Osteocyte (in vitro differentiated cells): ENCODE measurements at regions not wholly inside any gene's neighbourhood (a gene's known extent, or its start where the extent isn't known, plus 50 kb on each side); places are given as distances from the start of the nearest gene placed in this dataset.

Experiments used
- DNase-seq: peaks from one replicate; pipeline ENCODE4 v3.0.0; 2021; ENCODE audit warnings: mixed read lengths; ENCODE audit not compliant: unreplicated experiment; ENCODE audit errors: extremely low spot score
- H3K27ac Mint-ChIP-seq: one replicate; pipeline ENCODE4 v1.8.0; 2021; ENCODE audit warnings: mild to moderate bottlenecking, mixed read lengths; ENCODE audit not compliant: unreplicated experiment
- H3K27me3 Mint-ChIP-seq: one replicate; pipeline ENCODE4 v1.8.0; 2021; ENCODE audit warnings: mixed read lengths; ENCODE audit not compliant: unreplicated experiment
- H3K36me3 Mint-ChIP-seq: one replicate; pipeline ENCODE4 v1.8.0; 2021; ENCODE audit warnings: mixed read lengths; ENCODE audit not compliant: unreplicated experiment
- H3K4me1 Mint-ChIP-seq: one replicate; pipeline ENCODE4 v1.8.0; 2021; ENCODE audit warnings: mixed read lengths; ENCODE audit not compliant: unreplicated experiment
- H3K4me3 Mint-ChIP-seq: one replicate; pipeline ENCODE4 v1.8.0; 2021; ENCODE audit warnings: mild to moderate bottlenecking, moderate library complexity, mixed read lengths; ENCODE audit not compliant: unreplicated experiment
- H3K9me3 Mint-ChIP-seq: one replicate; pipeline ENCODE4 v1.8.0; 2021; ENCODE audit warnings: mixed read lengths; ENCODE audit not compliant: unreplicated experiment
- TF ChIP-seq, protein P1 (sequence below): fragments of 200-600 bp; sonication (generic); IDR thresholded peaks from 2 replicates; pipeline ENCODE4 v1.5.0; 2021; ENCODE audit warnings: antibody characterized with exemption, mild to moderate bottlenecking, moderate library complexity

DNA sequence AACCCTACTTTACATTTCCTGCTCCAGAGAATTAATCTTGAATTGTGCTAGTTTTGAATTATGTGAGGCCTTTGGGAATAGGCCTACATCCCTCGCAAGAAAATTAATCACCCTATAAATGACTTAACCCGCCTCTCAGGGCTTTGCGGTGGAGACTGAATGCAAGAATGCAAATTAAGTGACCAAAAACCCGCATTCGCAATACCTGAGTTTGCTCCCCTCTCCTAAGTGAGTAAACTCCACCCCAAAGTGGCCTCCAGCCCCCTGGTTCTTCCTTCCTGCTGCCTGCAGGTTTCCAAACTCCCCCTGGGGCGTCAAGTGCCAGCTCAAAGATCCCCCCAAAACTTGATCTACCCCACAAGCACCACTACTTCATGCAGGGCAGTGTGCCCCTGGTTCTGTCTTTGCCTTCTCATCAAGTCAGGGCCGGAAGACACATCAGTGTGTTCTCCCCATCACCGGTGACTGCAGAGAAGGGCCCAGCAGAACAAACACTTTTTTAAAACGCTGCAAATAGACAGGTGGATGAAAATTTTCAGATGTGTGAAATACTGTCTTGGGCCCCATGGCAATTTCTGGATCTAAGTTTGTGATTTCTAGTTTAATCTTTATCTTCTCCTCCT, 644.7 kb downstream of the VRK1 start:
- DNase-seq = no peak
- H3K4me3 Mint-ChIP-seq = no peak overlapping the region
- peaks cover 54% of the 10 kb centered on the region for H3K9me3 Mint-ChIP-seq
- no peaks in the 10 kb centered on the region for H3K4me1 Mint-ChIP-seq
- no peak overlapping the region for H3K27ac Mint-ChIP-seq
- no peaks in the 10 kb centered on the region for H3K27me3 Mint-ChIP-seq
- H3K36me3 Mint-ChIP-seq = no peaks in the 10 kb centered on the region
- TF ChIP-seq, protein P1, sequence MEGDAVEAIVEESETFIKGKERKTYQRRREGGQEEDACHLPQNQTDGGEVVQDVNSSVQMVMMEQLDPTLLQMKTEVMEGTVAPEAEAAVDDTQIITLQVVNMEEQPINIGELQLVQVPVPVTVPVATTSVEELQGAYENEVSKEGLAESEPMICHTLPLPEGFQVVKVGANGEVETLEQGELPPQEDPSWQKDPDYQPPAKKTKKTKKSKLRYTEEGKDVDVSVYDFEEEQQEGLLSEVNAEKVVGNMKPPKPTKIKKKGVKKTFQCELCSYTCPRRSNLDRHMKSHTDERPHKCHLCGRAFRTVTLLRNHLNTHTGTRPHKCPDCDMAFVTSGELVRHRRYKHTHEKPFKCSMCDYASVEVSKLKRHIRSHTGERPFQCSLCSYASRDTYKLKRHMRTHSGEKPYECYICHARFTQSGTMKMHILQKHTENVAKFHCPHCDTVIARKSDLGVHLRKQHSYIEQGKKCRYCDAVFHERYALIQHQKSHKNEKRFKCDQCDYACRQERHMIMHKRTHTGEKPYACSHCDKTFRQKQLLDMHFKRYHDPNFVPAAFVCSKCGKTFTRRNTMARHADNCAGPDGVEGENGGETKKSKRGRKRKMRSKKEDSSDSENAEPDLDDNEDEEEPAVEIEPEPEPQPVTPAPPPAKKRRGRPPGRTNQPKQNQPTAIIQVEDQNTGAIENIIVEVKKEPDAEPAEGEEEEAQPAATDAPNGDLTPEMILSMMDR = no peak

DNA sequence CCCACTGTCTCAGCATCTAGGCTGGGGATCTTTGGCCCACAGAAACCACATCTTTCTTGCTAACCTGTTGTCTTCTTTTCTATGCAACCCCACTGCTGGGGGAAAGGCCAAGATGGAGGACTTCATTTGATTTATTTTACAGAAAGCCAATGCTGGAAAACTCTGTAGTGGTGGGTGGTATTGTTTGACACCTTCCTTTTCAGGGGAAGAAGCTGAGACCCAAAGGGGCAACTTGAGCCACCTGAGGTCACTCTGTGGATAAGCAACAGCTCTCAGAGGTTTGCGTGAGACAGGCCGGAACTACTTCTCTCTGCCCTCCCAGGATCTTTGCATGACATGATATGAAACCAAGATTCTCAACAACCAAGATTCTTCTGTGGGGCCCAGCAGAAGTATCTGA, 645.2 kb downstream of the VRK1 start:
- Mint-ChIP-seq H3K36me3 (no peaks in the 10 kb centered on the region), H3K4me1 (no peaks in the 10 kb centered on the region), H3K4me3 (no peak overlapping the region), H3K27me3 (no peaks in the 10 kb centered on the region), H3K27ac (no peak overlapping the region), H3K9me3 (peaks cover 50% of the 10 kb centered on the region)
- TF ChIP-seq, protein P1 = no peak
- no peak for DNase-seq

DNA sequence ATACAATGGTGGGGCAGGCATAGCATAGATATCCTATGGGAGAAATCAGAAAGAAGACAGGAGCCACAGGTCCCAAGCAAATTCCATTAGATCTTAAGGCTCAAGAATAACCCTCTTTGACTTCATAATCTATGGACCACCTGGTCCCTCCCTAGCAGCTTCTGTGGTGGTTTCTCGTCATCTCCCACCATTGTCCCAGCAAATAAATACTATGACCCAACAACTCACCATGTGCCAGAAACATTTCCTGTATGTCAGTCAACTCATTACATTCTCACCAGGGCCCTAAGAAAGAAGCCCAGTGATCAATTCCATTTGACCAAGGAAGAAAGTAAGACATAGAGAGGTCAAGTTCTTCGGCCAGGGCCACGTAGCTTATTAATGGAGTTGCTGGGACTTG, 646.2 kb downstream of the VRK1 start:
- Mint-ChIP-seq H3K36me3 (no peaks in the 10 kb centered on the region), H3K4me3 (no peak overlapping the region)

DNA sequence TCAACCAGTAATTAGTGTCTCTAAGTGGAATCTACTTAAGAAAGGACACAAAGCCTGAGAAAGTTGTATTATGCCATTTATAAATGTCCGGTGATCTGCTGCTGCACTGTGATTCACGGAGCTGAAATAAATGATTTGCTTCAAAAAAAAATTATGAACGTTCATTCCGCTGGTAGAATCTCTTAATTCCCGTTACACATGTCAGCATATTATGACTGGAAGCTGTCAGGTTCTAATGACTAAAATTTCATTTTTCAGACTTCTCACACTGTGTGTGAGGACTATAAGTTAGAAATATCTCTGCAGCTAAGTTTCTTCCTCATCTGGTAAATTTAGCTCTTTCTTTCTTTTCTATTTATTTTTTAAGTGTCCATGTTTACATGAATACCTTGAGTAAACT, 647.1 kb downstream of the VRK1 start:
- no peaks in the 10 kb centered on the region for H3K36me3 Mint-ChIP-seq
- H3K4me1 Mint-ChIP-seq = no peaks in the 10 kb centered on the region
- no peak overlapping the region for H3K27ac Mint-ChIP-seq
- no peak for DNase-seq
- TF ChIP-seq, protein P1 = no peak
- no peaks in the 10 kb centered on the region for H3K27me3 Mint-ChIP-seq
- no peak overlapping the region for H3K4me3 Mint-ChIP-seq
- H3K9me3 Mint-ChIP-seq = peaks cover 38% of the 10 kb centered on the region

More for the DNA sequence above, 646.2 kb downstream of the VRK1 start:
- no peak for DNase-seq
- Mint-ChIP-seq H3K27ac (no peak overlapping the region), H3K27me3 (no peaks in the 10 kb centered on the region), H3K9me3 (peaks cover 39% of the 10 kb centered on the region), H3K4me1 (no peaks in the 10 kb centered on the region)
- TF ChIP-seq, protein P1 = no peak

DNA sequence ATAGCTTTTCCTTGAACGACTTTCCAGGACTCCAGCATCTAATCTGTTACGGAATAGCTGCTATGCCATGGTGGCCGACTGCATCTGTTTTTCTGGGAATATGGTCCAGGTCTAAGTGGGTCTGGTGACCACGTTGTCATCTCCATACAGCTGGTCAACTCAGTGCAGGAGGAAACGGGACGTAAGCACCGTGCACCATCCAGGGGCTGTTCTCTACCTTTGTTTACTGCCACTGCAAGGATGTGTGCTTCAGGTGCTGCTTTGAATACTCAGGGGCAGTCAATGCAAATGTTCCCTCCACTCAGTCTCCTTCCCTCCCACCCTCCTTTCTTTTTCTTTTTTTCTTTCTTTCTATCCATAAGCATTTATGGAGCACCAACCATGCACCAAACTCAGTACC, 648.2 kb downstream of the VRK1 start:
- H3K27me3 Mint-ChIP-seq = no peaks in the 10 kb centered on the region
- H3K4me3 Mint-ChIP-seq = no peak overlapping the region
- TF ChIP-seq, protein P1 = no peak
- no peaks in the 10 kb centered on the region for H3K4me1 Mint-ChIP-seq
- H3K27ac Mint-ChIP-seq = no peak overlapping the region
- peaks cover 38% of the 10 kb centered on the region for H3K9me3 Mint-ChIP-seq
- DNase-seq = no peak
- H3K36me3 Mint-ChIP-seq = no peaks in the 10 kb centered on the region
